Suprapubic skin (tissue), 4 donors: ENCODE measurements at regions not wholly inside any gene's neighbourhood (a gene's known extent, or its start where the extent isn't known, plus 50 kb on each side); places are given as distances from the start of the nearest gene placed in this dataset.

Source experiments
- DNase-seq, 2 donors: peaks; one replicate each; pipeline ENCODE4 v3.0.0-alpha.2; 2019; ENCODE audit warnings: low spot score in 2 of 2
- H3K27ac ChIP-seq: fragments of 200-600 bp; sonication (generic); one replicate; pipeline ENCODE4 v1.5.1; 2019
- H3K27me3 ChIP-seq: fragments of 200-600 bp; sonication (generic); one replicate; pipeline ENCODE4 v1.5.1; 2019
- H3K36me3 ChIP-seq: fragments of 200-600 bp; sonication (generic); one replicate; pipeline ENCODE4 v1.5.1; 2019
- H3K4me1 ChIP-seq: fragments of 200-600 bp; sonication (generic); one replicate; pipeline ENCODE4 v1.5.1; 2019
- H3K4me3 ChIP-seq: fragments of 200-600 bp; sonication (generic); one replicate; pipeline ENCODE4 v1.5.1; 2019; ENCODE audit warnings: mild to moderate bottlenecking
- H3K9me3 ChIP-seq: fragments of 200-600 bp; sonication (generic); one replicate; pipeline ENCODE4 v1.5.1; 2019
- EP300 ChIP-seq: sonication (generic); formaldehyde crosslinking; IDR thresholded peaks from one replicate; pipeline ENCODE4 v1.6.1; 2017; ENCODE audit warnings: antibody characterized with exemption
- POLR2A ChIP-seq, 2 donors: fragments of 450-650 bp; IDR thresholded peaks; one replicate each; pipeline ENCODE4 v1.6.1; 2017; ENCODE audit warnings: antibody characterized with exemption in 2 of 2, mild to moderate bottlenecking in 2 of 2, moderate library complexity in 2 of 2
- POLR2AphosphoS5 ChIP-seq, 3 donors: sonication (generic); formaldehyde crosslinking; IDR thresholded peaks; one replicate each; pipeline ENCODE4 v1.6.1; 2017; ENCODE audit warnings: antibody characterized with exemption in 3 of 3
- WGBS: methylation state at CpG from one replicate; pipeline ENCODE4 v1.1.5; 2018; 5-methylcytosine and 5-hydroxymethylcytosine counted together
- TF ChIP-seq, protein P1 (sequence below), 2 donors: fragments of 200-600 bp in 1 of 2; fragments of 450-650 bp in 1 of 2; sonication (generic) in 1 of 2; IDR thresholded peaks; one replicate each; pipeline ENCODE4 v1.5.1; 2016 to 2019; ENCODE audit warnings: antibody characterized with exemption in 2 of 2, mild to moderate bottlenecking in 1 of 2, moderate library complexity in 1 of 2

DNA sequence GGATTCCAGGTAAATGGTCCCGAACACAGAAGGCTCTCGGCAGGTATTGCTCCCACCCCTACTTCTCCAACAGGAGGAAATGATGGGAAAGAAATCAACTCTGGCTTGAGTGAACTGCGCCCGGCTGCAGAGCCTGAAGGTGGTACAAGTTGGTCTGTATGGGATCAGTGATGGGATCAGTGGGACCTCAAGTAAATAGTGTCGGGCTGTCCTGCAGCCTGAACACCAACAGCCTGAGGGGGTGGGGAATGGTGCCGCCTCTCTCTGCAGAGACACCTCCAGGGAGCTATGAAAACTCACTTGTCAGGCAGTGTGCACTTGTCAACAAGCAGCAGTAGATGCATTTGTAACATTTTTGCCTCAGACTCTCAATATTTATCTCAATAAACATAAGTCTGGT, 183.5 kb downstream of the MATN1 start:
- H3K27me3 ChIP-seq, result no peaks in the 10 kb centered on the region
- H3K27ac ChIP-seq, result no peak overlapping the region
- TF ChIP-seq POLR2A (IDR thresholded peaks at IDR 0.05), result no peak
- no peak for TF ChIP-seq POLR2AphosphoS5 (IDR thresholded peaks at IDR 0.05)
- TF ChIP-seq EP300, result no peak
- TF ChIP-seq, protein P1, sequence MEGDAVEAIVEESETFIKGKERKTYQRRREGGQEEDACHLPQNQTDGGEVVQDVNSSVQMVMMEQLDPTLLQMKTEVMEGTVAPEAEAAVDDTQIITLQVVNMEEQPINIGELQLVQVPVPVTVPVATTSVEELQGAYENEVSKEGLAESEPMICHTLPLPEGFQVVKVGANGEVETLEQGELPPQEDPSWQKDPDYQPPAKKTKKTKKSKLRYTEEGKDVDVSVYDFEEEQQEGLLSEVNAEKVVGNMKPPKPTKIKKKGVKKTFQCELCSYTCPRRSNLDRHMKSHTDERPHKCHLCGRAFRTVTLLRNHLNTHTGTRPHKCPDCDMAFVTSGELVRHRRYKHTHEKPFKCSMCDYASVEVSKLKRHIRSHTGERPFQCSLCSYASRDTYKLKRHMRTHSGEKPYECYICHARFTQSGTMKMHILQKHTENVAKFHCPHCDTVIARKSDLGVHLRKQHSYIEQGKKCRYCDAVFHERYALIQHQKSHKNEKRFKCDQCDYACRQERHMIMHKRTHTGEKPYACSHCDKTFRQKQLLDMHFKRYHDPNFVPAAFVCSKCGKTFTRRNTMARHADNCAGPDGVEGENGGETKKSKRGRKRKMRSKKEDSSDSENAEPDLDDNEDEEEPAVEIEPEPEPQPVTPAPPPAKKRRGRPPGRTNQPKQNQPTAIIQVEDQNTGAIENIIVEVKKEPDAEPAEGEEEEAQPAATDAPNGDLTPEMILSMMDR (IDR thresholded peaks at IDR 0.05), result no peak
- no peak overlapping the region for H3K4me3 ChIP-seq
- H3K36me3 ChIP-seq, result no peaks in the 10 kb centered on the region
- no peaks in the 10 kb centered on the region for H3K9me3 ChIP-seq
- H3K4me1 ChIP-seq, result no peaks in the 10 kb centered on the region
- DNase-seq, result no peak
- 80% methylated on average over 6 of the region's 6 CpGs for WGBS

DNA sequence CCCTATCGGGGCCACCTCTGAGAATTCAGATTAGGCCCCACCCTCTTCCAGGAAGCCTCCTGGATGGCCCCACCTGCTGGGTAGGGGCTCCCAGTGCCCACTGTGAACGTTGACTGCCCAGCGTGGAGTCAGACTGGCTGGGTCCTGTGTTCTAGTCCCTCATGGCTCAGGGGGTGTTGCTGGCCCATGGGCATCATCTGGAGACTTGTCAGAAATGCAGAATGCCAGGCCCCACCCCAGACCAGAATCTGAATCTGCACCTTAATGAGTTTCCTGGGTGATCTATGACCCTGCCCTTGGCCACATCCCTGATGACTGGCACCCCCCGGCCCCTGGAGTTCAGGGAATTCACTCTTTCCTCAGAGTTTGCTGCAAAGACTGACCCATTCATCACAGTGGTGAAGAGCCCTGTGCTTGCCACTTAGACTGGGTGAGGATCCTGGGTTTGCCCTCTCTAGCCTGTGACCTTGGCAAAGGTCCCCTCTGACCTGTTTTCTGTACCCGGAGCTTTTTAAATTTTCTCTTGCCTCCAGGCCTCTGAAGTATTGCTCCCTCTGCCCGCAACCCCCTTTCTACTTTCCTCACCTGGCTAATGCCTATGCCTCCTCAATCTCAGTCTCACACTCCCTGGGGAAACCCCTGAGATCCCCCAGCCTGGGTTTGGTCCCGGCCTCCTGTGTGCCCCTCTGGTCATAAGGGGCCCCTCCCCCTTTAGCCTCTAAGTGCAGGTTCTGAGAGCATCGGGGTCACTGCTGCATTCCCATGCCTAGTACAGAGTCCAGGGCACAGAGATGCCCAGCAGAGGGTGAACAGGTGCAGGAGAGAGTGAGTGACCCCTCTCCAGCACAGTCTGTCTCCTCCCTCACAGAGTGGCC, 184.2 kb downstream of the MATN1 start:
- Histone ChIP-seq H3K4me3 (no peak overlapping the region), H3K4me1 (no peaks in the 10 kb centered on the region), H3K27me3 (no peaks in the 10 kb centered on the region), H3K27ac (no peak overlapping the region), H3K36me3 (no peaks in the 10 kb centered on the region), H3K9me3 (no peaks in the 10 kb centered on the region)
- 69% methylated on average over 6 of the region's 8 CpGs for WGBS
- DNase-seq, result no peak
- no peak for TF ChIP-seq EP300
- TF ChIP-seq POLR2AphosphoS5 (IDR thresholded peaks at IDR 0.05), result no peak
- no peak for TF ChIP-seq POLR2A (IDR thresholded peaks at IDR 0.05)
- TF ChIP-seq, protein P1 (IDR thresholded peaks at IDR 0.05), result no peak

DNA sequence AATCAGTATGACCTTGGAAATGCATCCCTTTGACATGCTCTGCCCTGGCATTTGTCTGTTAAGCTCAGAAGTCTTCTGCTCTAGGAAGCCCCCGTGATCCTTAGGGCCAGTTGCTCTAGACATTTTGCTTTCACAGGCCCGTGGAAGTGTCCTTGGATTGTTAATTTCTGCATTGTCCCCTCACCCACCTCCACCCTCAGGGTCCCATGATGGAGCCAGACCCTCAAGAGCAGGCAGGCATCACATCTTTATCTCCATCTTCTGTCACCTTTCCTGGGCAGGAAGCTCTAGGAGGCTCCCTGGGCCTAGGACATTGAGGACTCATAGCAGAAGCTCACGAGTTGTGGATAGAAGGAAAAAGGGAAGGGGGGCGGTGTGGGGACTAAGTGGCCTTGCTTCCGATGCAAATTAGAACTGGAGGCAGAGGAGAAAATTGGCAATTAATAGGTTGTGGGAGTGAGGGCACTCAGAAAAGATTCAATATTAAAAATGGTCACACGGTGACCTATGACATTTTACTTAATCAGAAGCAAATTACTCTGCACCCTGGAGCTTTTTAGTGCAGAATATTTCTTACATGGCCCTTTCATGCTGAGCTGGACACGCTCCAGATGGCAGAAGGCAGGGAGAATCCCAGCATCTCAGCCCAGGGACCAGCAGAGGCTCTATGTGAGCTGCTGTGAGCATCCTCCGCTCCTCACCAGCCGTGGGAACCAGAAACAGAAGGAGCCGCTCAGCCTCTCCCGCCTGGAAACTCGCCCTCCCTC, 185.0 kb downstream of the MATN1 start:
- H3K27me3 ChIP-seq, result no peaks in the 10 kb centered on the region
- H3K27ac ChIP-seq, result no peak overlapping the region
- 73% methylated on average over 12 of the region's 12 CpGs for WGBS
- no peaks in the 10 kb centered on the region for H3K4me1 ChIP-seq
- H3K9me3 ChIP-seq, result no peaks in the 10 kb centered on the region
- no peak overlapping the region for H3K4me3 ChIP-seq
- DNase-seq, result no peak
- no peaks in the 10 kb centered on the region for H3K36me3 ChIP-seq
- TF ChIP-seq POLR2AphosphoS5 (IDR thresholded peaks at IDR 0.05) (no peak), POLR2A (IDR thresholded peaks at IDR 0.05) (no peak), EP300 (no peak)
- TF ChIP-seq, protein P1 (IDR thresholded peaks at IDR 0.05), result no peak

DNA sequence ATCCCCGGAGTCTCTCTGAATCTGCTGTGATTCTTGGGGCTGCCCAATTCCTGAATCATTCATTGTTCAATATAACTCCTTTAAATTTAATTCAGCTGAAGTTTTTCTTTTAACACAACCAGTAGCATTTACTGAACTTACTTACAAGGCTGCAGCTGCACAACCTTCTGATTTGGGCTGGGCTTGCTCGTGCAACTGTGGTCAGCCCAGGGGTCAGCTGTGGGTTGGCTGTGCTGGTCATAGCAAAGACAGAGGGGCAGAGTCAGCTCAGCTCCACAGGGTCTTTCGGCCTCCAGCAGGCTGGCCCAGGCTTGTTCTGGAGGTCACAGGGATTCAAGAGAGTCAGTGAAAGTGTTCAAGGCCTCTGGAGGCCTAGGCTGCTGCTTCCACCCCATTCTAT, 186.1 kb downstream of the MATN1 start:
- Histone ChIP-seq H3K36me3 (no peaks in the 10 kb centered on the region), H3K4me3 (no peak overlapping the region), H3K27ac (no peak overlapping the region), H3K9me3 (no peaks in the 10 kb centered on the region), H3K4me1 (no peaks in the 10 kb centered on the region), H3K27me3 (no peaks in the 10 kb centered on the region)
- TF ChIP-seq POLR2A (IDR thresholded peaks at IDR 0.05) (no peak), EP300 (no peak), POLR2AphosphoS5 (IDR thresholded peaks at IDR 0.05) (no peak)
- TF ChIP-seq, protein P1 (IDR thresholded peaks at IDR 0.05), result no peak
- no peak for DNase-seq
- 65% methylated on average over 3 of the region's 3 CpGs for WGBS

DNA sequence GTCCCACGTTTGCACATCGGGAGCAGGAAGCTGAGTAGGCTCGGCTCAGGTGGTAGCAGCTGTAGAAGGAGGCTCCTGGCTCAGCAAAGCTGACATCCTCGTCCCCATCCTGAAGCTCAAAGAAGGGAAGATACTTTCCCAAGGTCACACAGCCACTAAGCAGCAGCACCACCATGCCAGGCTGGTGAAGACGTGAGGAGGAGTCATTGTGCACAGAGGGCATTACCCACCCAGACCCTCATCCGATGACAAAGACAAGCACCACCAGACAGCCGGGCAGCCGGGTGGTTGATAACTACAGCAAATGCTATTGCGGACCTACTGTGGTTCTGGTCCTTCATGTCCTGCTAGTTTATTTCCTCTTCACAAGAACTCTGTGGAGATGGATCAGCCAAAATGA, 186.9 kb downstream of the MATN1 start:
- no peak for DNase-seq
- TF ChIP-seq, protein P1 (IDR thresholded peaks at IDR 0.05), result no peak
- TF ChIP-seq EP300, result no peak
- TF ChIP-seq POLR2A (IDR thresholded peaks at IDR 0.05), result no peak
- TF ChIP-seq POLR2AphosphoS5 (IDR thresholded peaks at IDR 0.05), result no peak
- 87% methylated on average over 9 of the region's 9 CpGs for WGBS

More for the DNA sequence above, 186.9 kb downstream of the MATN1 start:
- H3K27me3 ChIP-seq, result no peaks in the 10 kb centered on the region
- no peaks in the 10 kb centered on the region for H3K9me3 ChIP-seq
- H3K4me3 ChIP-seq, result no peak overlapping the region
- no peaks in the 10 kb centered on the region for H3K36me3 ChIP-seq
- H3K27ac ChIP-seq, result no peak overlapping the region
- H3K4me1 ChIP-seq, result no peaks in the 10 kb centered on the region
